Tibial nerve (tissue), 4 donors: ENCODE measurements at regions not wholly inside any gene's neighbourhood (a gene's known extent, or its start where the extent isn't known, plus 50 kb on each side); places are given as distances from the start of the nearest gene placed in this dataset.

ENCODE experiments used
- EP300 ChIP-seq, 2 donors: sonication (generic); formaldehyde crosslinking; IDR thresholded peaks; one replicate each; pipeline ENCODE4 v1.6.1; 2017; ENCODE audit warnings: antibody characterized with exemption in 2 of 2, mild to moderate bottlenecking in 1 of 2
- TF ChIP-seq, protein P1 (sequence below), 5 experiments: fragments of 200-600 bp in 3 of 5; fragments of 450-650 bp in 2 of 5; sonication (generic) in 3 of 5; IDR thresholded peaks; one replicate each; pipeline ENCODE4 v1.5.1; 2016 to 2019; ENCODE audit warnings: antibody characterized with exemption in 5 of 5, mild to moderate bottlenecking in 3 of 5, moderate library complexity in 2 of 5

DNA sequence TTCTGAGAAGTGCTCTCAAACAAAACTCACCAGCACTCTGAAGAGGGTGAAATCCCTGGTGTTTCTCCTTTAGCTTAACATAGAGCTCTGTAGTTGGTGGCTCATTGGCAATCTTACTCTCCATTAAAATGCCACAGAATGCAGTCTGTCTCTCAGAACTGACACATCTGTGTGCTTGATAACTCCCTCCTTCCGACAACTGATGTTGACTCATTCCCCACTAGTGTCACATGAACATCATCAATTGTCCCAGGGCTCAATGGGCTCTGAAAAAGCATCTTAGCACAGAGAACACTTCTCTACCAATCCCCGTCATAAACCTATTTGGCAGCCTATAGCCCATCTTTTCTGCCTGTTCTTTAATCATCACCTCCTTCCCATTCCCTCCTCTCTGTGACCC, 133.2 kb upstream of the ZC3H11B start:
- TF ChIP-seq, protein P1, sequence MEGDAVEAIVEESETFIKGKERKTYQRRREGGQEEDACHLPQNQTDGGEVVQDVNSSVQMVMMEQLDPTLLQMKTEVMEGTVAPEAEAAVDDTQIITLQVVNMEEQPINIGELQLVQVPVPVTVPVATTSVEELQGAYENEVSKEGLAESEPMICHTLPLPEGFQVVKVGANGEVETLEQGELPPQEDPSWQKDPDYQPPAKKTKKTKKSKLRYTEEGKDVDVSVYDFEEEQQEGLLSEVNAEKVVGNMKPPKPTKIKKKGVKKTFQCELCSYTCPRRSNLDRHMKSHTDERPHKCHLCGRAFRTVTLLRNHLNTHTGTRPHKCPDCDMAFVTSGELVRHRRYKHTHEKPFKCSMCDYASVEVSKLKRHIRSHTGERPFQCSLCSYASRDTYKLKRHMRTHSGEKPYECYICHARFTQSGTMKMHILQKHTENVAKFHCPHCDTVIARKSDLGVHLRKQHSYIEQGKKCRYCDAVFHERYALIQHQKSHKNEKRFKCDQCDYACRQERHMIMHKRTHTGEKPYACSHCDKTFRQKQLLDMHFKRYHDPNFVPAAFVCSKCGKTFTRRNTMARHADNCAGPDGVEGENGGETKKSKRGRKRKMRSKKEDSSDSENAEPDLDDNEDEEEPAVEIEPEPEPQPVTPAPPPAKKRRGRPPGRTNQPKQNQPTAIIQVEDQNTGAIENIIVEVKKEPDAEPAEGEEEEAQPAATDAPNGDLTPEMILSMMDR (IDR thresholded peaks at IDR 0.05), result no peak
- TF ChIP-seq EP300 (IDR thresholded peaks at IDR 0.05), result no peak
